A549 (cell line): ENCODE measurements at regions not wholly inside any gene's neighbourhood (a gene's known extent, or its start where the extent isn't known, plus 50 kb on each side); places are given as distances from the start of the nearest gene placed in this dataset.

ENCODE experiments used
- ATAC-seq, 2 experiments: fragments of 200-7000 bp in 1 of 2; fragments of >200 bp in 1 of 2; cut with Nextera tagmentation in 1 of 2; cut with Tn5 transposase in 1 of 2; 3 replicates each; pipeline versions ENCODE4 v1.8.0 to v1.9.1; 2018 to 2020; ENCODE audit warnings: mild to moderate bottlenecking in 1 of 2, moderate library complexity in 1 of 2
- CTCF ChIA-PET: fragments of 300-600 bp; sonication (Branson Sonifier 250); formaldehyde crosslinking; extraction: SDS; loops from one replicate; lab custom pipeline; 2021; ENCODE audit warnings: antibody characterized with exemption, inconsistent platforms; lab: Yijun Ruan, JAX
- POLR2A ChIA-PET: fragments of 350-600 bp; formaldehyde crosslinking; extraction: SDS; loops from one replicate; lab custom pipeline; 2021; ENCODE audit warnings: antibody characterized with exemption, inconsistent platforms; lab: Yijun Ruan, JAX
- DNase-seq, 2 experiments: peaks; one replicate each; pipeline versions ENCODE4 v3.0.0 to v3.0.0-alpha.2; 2011 to 2016; ENCODE audit warnings: low read depth in 1 of 2, low spot score in 1 of 2
- FAIRE-seq: peaks from 2 replicates; lab custom pipeline; 2011; peaks lifted over from hg19 to GRCh38; lab: Jason Lieb, UNC
- H3K27ac ChIP-seq, 2 experiments: fragments of >200 bp; sonication (Bioruptor Twin); formaldehyde crosslinking; 3 replicates each; pipeline ENCODE4 v1.5.1; 2016 to 2017
- H3K4me1 ChIP-seq: fragments of >200 bp; sonication (Bioruptor Twin); formaldehyde crosslinking; 3 replicates; pipeline ENCODE4 v1.6.1; 2016
- H3K4me2 ChIP-seq: fragments of >200 bp; sonication (Bioruptor Twin); formaldehyde crosslinking; 3 replicates; pipeline ENCODE4 v1.6.1; 2016
- H3K4me3 ChIP-seq: fragments of >200 bp; sonication (Bioruptor Twin); formaldehyde crosslinking; 3 replicates; pipeline ENCODE4 v1.5.1; 2016
- H3K9me3 ChIP-seq: fragments of >200 bp; sonication (Bioruptor Twin); formaldehyde crosslinking; 3 replicates; pipeline ENCODE4 v1.6.1; 2016
- BHLHE40 ChIP-seq: IDR thresholded peaks from 2 replicates; pipeline ENCODE4 v1.6.1; 2012; ENCODE audit warnings: low read depth, low read length, inconsistent platforms
- CBX2 ChIP-seq: fragments of 200-600 bp; sonication (generic); IDR thresholded peaks from 2 replicates; pipeline ENCODE4 v1.6.1; 2016; ENCODE audit warnings: low read depth, mild to moderate bottlenecking, borderline replicate concordance
- CHD4 ChIP-seq: fragments of 200-600 bp; sonication (generic); IDR thresholded peaks from 2 replicates; pipeline ENCODE4 v1.6.1; 2016; ENCODE audit warnings: antibody characterized with exemption, mild to moderate bottlenecking, borderline replicate concordance
- EP300 ChIP-seq, 2 experiments: fragments of >200 bp; sonication (Bioruptor Twin); formaldehyde crosslinking; IDR thresholded peaks; 2 replicates in 1 of 2; 3 replicates in 1 of 2; pipeline ENCODE4 v1.6.1; 2016 to 2017
- HOXA7 ChIP-seq: fragments of 250-450 bp; sonication (Bioruptor Pico); IDR thresholded peaks from 2 replicates; pipeline ENCODE4 v1.5.0; 2020; ENCODE audit warnings: mild to moderate bottlenecking, moderate library complexity
- HOXB13 ChIP-seq: fragments of 250-450 bp; sonication (Bioruptor Pico); IDR thresholded peaks from 2 replicates; pipeline ENCODE4 v1.5.0; 2020; ENCODE audit warnings: low read depth, mild to moderate bottlenecking, moderate library complexity
- HOXB5 ChIP-seq: fragments of 250-450 bp; sonication (Bioruptor Pico); IDR thresholded peaks from 2 replicates; pipeline ENCODE4 v1.5.0; 2020; ENCODE audit warnings: mild to moderate bottlenecking, moderate library complexity
- KDM5A ChIP-seq: fragments of 200-600 bp; sonication (generic); IDR thresholded peaks from 2 replicates; pipeline ENCODE4 v1.6.1; 2016; ENCODE audit warnings: antibody characterized with exemption, mild to moderate bottlenecking
- POLR2A ChIP-seq: IDR thresholded peaks from 2 replicates; pipeline ENCODE4 v1.6.1; 2012; ENCODE audit warnings: mild to moderate bottlenecking, low read length
- RAD21 ChIP-seq, 2 experiments: fragments of >200 bp in 1 of 2; sonication (Bioruptor Twin) in 1 of 2; formaldehyde crosslinking in 1 of 2; IDR thresholded peaks in 1 of 2; conservative IDR thresholded peaks in 1 of 2; 2 replicates in 1 of 2; 3 replicates in 1 of 2; pipeline ENCODE4 v1.6.1; 2012 to 2018; ENCODE audit warnings: inconsistent platforms in 1 of 2
- RFX5 ChIP-seq: fragments of 450-650 bp; IDR thresholded peaks from 2 replicates; pipeline ENCODE4 v1.7.1; 2014; ENCODE audit warnings: antibody characterized with exemption, mild to moderate bottlenecking, moderate library complexity
- RNF2 ChIP-seq: fragments of 200-600 bp; sonication (generic); IDR thresholded peaks from 2 replicates; pipeline ENCODE4 v1.6.1; 2016; ENCODE audit warnings: low read depth, mild to moderate bottlenecking, antibody characterized with exemption, moderate library complexity, borderline replicate concordance
- TP53 ChIP-seq: fragments of 250-450 bp; sonication (Bioruptor Pico); IDR thresholded peaks from 2 replicates; pipeline ENCODE4 v1.5.0; 2021; ENCODE audit warnings: mild to moderate bottlenecking, moderate library complexity
- ZC3H11A ChIP-seq: fragments of 450-650 bp; IDR thresholded peaks from 2 replicates; pipeline ENCODE4 v1.6.1; 2014; ENCODE audit warnings: antibody characterized with exemption, mild to moderate bottlenecking
- ZNF302 ChIP-seq: fragments of 250-450 bp; sonication (Bioruptor Pico); IDR thresholded peaks from 2 replicates; pipeline ENCODE4 v1.9.0; 2021; ENCODE audit warnings: inconsistent platforms, mild to moderate bottlenecking, moderate library complexity
- ZSCAN20 ChIP-seq: fragments of 250-450 bp; sonication (Bioruptor Pico); IDR thresholded peaks from 2 replicates; pipeline ENCODE4 v1.8.0; 2022; ENCODE audit warnings: mild to moderate bottlenecking, moderate library complexity
- WGBS: methylation state at CpG from one replicate; pipeline ENCODE4 v1.1.6; 2017; ENCODE audit errors: missing lambda C conversion rate; 5-methylcytosine and 5-hydroxymethylcytosine counted together
- TF ChIP-seq, protein P1 (sequence below): fragments of 200-600 bp; sonication (generic); IDR thresholded peaks from 2 replicates; pipeline ENCODE4 v1.6.1; 2016; ENCODE audit warnings: antibody characterized with exemption, mild to moderate bottlenecking, moderate library complexity
- TF ChIP-seq, protein P2 (sequence below): fragments of 450-650 bp; IDR thresholded peaks from 2 replicates; pipeline ENCODE4 v1.6.1; 2014; ENCODE audit warnings: antibody characterized with exemption
- TF ChIP-seq, protein P3 (sequence below): IDR thresholded peaks from 2 replicates; pipeline ENCODE4 v1.6.1; 2012; ENCODE audit warnings: low read depth, borderline replicate concordance
- TF ChIP-seq, protein P4 (sequence below): IDR thresholded peaks from 2 replicates; pipeline ENCODE4 v1.6.1; 2012
- TF ChIP-seq, protein P5 (sequence below): fragments of >200 bp; sonication (Bioruptor Twin); formaldehyde crosslinking; IDR thresholded peaks from 3 replicates; pipeline ENCODE4 v1.6.1; 2016

DNA sequence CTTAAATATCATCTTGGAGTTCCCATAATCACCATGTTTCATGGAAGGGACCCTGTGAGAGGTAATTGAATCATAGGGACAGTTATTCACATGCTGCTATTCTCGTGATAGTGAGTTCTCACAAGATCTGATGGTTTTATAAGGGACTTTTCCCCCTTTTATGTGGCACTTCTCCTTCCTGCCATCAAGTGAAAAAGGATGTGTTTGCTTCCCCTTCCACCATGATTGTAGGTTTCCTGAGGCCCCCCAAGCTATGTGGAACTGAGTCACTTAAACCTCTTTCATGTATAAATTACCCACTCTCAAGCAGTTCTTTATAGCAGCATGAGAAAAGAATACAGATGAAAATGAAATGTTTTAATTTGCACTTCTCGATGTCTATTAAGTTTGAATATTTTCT lies 112.0 kb downstream of the ZNF648 start:
- ATAC-seq: no peak
- ChIA-PET POLR2A (no interaction called here), CTCF (no interaction called here)
- Histone ChIP-seq H3K4me1 (no peaks in the 10 kb centered on the region), H3K4me3 (no peak overlapping the region), H3K27ac (no peak overlapping the region), H3K9me3 (no peaks in the 10 kb centered on the region), H3K4me2 (no peak overlapping the region)
- no peak for FAIRE-seq
- DNase-seq: no peak
- under 1% methylated on average over 2 of the region's 2 CpGs for whole genome bisulfite sequencing
- TF ChIP-seq HOXB13 (CRISPR knock-in tag) (no peak), ZNF302 (no peak), HOXA7 (CRISPR knock-in tag) (no peak), CBX2 (no peak), RFX5 (no peak), EP300 (IDR thresholded peaks at IDR 0.05) (no peak), BHLHE40 (no peak), ZSCAN20 (no peak)
- TF ChIP-seq, protein P1, sequence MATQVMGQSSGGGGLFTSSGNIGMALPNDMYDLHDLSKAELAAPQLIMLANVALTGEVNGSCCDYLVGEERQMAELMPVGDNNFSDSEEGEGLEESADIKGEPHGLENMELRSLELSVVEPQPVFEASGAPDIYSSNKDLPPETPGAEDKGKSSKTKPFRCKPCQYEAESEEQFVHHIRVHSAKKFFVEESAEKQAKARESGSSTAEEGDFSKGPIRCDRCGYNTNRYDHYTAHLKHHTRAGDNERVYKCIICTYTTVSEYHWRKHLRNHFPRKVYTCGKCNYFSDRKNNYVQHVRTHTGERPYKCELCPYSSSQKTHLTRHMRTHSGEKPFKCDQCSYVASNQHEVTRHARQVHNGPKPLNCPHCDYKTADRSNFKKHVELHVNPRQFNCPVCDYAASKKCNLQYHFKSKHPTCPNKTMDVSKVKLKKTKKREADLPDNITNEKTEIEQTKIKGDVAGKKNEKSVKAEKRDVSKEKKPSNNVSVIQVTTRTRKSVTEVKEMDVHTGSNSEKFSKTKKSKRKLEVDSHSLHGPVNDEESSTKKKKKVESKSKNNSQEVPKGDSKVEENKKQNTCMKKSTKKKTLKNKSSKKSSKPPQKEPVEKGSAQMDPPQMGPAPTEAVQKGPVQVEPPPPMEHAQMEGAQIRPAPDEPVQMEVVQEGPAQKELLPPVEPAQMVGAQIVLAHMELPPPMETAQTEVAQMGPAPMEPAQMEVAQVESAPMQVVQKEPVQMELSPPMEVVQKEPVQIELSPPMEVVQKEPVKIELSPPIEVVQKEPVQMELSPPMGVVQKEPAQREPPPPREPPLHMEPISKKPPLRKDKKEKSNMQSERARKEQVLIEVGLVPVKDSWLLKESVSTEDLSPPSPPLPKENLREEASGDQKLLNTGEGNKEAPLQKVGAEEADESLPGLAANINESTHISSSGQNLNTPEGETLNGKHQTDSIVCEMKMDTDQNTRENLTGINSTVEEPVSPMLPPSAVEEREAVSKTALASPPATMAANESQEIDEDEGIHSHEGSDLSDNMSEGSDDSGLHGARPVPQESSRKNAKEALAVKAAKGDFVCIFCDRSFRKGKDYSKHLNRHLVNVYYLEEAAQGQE: no peak

DNA sequence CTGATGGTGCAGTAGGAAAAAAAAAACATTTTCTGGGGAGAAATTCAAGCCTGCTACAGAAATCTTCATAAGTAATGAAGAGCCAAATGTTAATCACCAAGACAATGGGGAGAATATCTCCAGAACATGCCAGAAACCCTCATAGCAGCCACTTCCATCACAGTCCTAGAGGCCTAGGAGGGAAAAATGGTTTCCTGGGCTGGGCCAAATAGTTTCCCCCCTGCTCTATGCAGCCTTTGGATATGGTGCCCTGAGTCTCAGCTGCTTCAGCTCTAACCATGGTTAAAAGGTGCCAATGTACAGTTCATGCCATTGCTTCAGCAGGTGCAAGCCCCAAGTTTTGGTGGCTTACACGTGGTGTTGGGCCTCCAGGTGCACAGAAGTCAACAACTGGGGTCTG lies 113.1 kb downstream of the ZNF648 start:
- CTCF ChIA-PET: no interaction called here
- POLR2A ChIA-PET: no interaction called here
- H3K9me3 ChIP-seq: no peaks in the 10 kb centered on the region
- no peak for DNase-seq
- no peak overlapping the region for H3K27ac ChIP-seq
- 0% methylated on average over 1 of the region's 1 CpG for WGBS
- no peak for FAIRE-seq
- H3K4me1 ChIP-seq: no peaks in the 10 kb centered on the region
- ATAC-seq: no peak
- TF ChIP-seq, protein P2, sequence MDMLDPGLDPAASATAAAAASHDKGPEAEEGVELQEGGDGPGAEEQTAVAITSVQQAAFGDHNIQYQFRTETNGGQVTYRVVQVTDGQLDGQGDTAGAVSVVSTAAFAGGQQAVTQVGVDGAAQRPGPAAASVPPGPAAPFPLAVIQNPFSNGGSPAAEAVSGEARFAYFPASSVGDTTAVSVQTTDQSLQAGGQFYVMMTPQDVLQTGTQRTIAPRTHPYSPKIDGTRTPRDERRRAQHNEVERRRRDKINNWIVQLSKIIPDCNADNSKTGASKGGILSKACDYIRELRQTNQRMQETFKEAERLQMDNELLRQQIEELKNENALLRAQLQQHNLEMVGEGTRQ: no peak
- TF ChIP-seq, protein P3, sequence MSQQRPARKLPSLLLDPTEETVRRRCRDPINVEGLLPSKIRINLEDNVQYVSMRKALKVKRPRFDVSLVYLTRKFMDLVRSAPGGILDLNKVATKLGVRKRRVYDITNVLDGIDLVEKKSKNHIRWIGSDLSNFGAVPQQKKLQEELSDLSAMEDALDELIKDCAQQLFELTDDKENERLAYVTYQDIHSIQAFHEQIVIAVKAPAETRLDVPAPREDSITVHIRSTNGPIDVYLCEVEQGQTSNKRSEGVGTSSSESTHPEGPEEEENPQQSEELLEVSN: no peak
- TF ChIP-seq, protein P4, sequence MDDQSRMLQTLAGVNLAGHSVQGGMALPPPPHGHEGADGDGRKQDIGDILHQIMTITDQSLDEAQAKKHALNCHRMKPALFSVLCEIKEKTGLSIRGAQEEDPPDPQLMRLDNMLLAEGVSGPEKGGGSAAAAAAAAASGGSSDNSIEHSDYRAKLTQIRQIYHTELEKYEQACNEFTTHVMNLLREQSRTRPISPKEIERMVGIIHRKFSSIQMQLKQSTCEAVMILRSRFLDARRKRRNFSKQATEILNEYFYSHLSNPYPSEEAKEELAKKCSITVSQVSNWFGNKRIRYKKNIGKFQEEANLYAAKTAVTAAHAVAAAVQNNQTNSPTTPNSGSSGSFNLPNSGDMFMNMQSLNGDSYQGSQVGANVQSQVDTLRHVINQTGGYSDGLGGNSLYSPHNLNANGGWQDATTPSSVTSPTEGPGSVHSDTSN: no peak
- TF ChIP-seq ZC3H11A: no peak
- TF ChIP-seq RNF2: no peak
- TF ChIP-seq KDM5A: no peak
- TF ChIP-seq, protein P5, sequence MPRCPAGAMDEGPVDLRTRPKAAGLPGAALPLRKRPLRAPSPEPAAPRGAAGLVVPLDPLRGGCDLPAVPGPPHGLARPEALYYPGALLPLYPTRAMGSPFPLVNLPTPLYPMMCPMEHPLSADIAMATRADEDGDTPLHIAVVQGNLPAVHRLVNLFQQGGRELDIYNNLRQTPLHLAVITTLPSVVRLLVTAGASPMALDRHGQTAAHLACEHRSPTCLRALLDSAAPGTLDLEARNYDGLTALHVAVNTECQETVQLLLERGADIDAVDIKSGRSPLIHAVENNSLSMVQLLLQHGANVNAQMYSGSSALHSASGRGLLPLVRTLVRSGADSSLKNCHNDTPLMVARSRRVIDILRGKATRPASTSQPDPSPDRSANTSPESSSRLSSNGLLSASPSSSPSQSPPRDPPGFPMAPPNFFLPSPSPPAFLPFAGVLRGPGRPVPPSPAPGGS: no peak
- TF ChIP-seq TP53 (CRISPR knock-in tag): no peak
- no peak for TF ChIP-seq POLR2A
- TF ChIP-seq HOXB5 (CRISPR knock-in tag): no peak
- no peak for TF ChIP-seq CHD4
- no peak for TF ChIP-seq RAD21 (conservative IDR thresholded peaks at IDR 0.05 in 1 of 2, IDR thresholded peaks at IDR 0.05 in 1 of 2)
- no peak overlapping the region for H3K4me2 ChIP-seq
- no peak overlapping the region for H3K4me3 ChIP-seq
